Thyroid gland (tissue), 4 donors: ENCODE measurements at regions not wholly inside any gene's neighbourhood (a gene's known extent, or its start where the extent isn't known, plus 50 kb on each side); places are given as distances from the start of the nearest gene placed in this dataset.

Experiments used
- DNase-seq, 2 donors: peaks; one replicate each; pipeline ENCODE4 v3.0.0-alpha.2; 2019
- H3K27ac ChIP-seq, 3 donors: fragments of 200-600 bp; sonication (generic); 1 replicate in 2 of 3; 2 replicates in 1 of 3; pipeline ENCODE4 v1.5.1; 2016 to 2019; ENCODE audit warnings: mild to moderate bottlenecking in 1 of 3, moderate library complexity in 1 of 3
- H3K27me3 ChIP-seq: fragments of 200-600 bp; sonication (generic); one replicate; pipeline ENCODE4 v1.5.1; 2019
- H3K36me3 ChIP-seq, 2 donors: fragments of 200-600 bp; sonication (generic); one replicate each; pipeline ENCODE4 v1.5.1; 2016 to 2019
- H3K4me1 ChIP-seq, 2 donors: fragments of 200-600 bp; sonication (generic); one replicate each; pipeline ENCODE4 v1.5.1; 2017 to 2019
- H3K4me3 ChIP-seq, 3 donors: fragments of 200-600 bp; sonication (generic); replicated peaks in 1 of 3; 1 replicate in 2 of 3; 2 replicates in 1 of 3; pipeline ENCODE4 v1.5.1; 2016; ENCODE audit warnings: mild to moderate bottlenecking in 1 of 3
- H3K9me3 ChIP-seq: fragments of 200-600 bp; sonication (generic); one replicate; pipeline ENCODE4 v1.5.1; 2017
- POLR2A ChIP-seq, 2 donors: fragments of 450-650 bp; IDR thresholded peaks; one replicate each; pipeline ENCODE4 v1.6.1; 2017; ENCODE audit warnings: antibody characterized with exemption in 2 of 2, mild to moderate bottlenecking in 2 of 2, moderate library complexity in 1 of 2
- WGBS, 2 donors: methylation state at CpG; one replicate each; pipeline ENCODE4 v1.1.5; 2017; 5-methylcytosine and 5-hydroxymethylcytosine counted together
- intact Hi-C: fragments of 100-400 bp; cut with DNase I; formaldehyde crosslinking; loops from one replicate; pipeline ENCODE4 v1.15.1; 2023
- TF ChIP-seq, protein P1 (sequence below), 6 experiments: fragments of 200-600 bp in 3 of 6; fragments of 450-650 bp in 3 of 6; sonication (generic) in 3 of 6; IDR thresholded peaks; one replicate each; pipeline ENCODE4 v1.5.1; 2016 to 2019; ENCODE audit warnings: antibody characterized with exemption in 6 of 6, mild to moderate bottlenecking in 2 of 6, inconsistent platforms in 1 of 6, moderate library complexity in 1 of 6

DNA sequence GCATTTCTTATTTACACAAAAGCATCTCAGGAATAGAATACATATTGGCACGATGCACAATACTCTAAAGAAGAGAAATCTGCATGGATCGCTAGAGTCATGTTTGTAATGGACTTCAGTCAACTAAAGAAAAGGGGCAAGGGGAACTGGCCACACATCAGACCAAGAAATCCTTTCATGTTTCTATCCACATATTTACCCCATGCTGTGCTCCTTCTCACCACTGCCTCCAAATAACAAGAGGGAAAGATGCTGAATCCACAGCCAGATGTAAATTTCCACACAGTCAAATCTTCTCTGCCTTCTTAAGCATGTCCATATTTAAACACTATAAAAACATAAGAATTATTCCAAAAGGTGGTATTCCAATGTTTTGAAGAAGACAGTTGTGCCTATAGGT lies 67.6 kb downstream of the COX18 start:
- no peaks in the 10 kb centered on the region for H3K27me3 ChIP-seq
- no peaks in the 10 kb centered on the region for H3K36me3 ChIP-seq
- H3K4me3 ChIP-seq, result no peak overlapping the region
- no peaks in the 10 kb centered on the region for H3K9me3 ChIP-seq
- no peak overlapping the region for H3K27ac ChIP-seq
- H3K4me1 ChIP-seq, result no peaks in the 10 kb centered on the region
- intact Hi-C loops, result no loop called here
- WGBS, 2 donors, result 76 to 86% methylated on average over 2 of the region's 2 CpGs
- no peak for TF ChIP-seq POLR2A (IDR thresholded peaks at IDR 0.05)
- TF ChIP-seq, protein P1, sequence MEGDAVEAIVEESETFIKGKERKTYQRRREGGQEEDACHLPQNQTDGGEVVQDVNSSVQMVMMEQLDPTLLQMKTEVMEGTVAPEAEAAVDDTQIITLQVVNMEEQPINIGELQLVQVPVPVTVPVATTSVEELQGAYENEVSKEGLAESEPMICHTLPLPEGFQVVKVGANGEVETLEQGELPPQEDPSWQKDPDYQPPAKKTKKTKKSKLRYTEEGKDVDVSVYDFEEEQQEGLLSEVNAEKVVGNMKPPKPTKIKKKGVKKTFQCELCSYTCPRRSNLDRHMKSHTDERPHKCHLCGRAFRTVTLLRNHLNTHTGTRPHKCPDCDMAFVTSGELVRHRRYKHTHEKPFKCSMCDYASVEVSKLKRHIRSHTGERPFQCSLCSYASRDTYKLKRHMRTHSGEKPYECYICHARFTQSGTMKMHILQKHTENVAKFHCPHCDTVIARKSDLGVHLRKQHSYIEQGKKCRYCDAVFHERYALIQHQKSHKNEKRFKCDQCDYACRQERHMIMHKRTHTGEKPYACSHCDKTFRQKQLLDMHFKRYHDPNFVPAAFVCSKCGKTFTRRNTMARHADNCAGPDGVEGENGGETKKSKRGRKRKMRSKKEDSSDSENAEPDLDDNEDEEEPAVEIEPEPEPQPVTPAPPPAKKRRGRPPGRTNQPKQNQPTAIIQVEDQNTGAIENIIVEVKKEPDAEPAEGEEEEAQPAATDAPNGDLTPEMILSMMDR (IDR thresholded peaks at IDR 0.05), result no peak
- no peak for DNase-seq

DNA sequence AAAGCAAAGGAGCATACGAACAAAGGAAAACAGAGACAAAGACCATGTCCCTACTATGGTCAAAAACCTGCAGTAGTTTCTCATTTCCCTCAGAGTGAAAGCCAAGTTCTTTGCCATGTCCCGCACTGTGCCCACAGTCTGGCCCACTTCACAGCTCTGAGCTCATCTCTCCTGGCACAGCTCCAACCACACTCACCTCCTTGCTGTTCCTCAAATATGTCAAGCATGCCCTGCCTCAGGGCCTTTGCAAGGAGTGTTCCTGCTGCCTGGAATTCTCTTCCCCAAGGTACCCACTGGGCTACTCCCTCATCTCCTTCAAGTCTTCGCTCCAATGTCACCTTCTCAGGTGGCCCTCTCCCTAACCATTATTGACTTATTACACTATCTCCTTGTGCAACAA lies 72.1 kb downstream of the COX18 start:
- DNase-seq, result peak; percentile 40 to 55
- no peak overlapping the region for H3K27ac ChIP-seq
- intact Hi-C loops, result no loop called here
- H3K27me3 ChIP-seq, result no peaks in the 10 kb centered on the region
- H3K36me3 ChIP-seq, result no peaks in the 10 kb centered on the region
- TF ChIP-seq, protein P1 (IDR thresholded peaks at IDR 0.05), result no peak
- no peak for TF ChIP-seq POLR2A (IDR thresholded peaks at IDR 0.05)
- 74 to 82% methylated on average over 3 of the region's 3 CpGs for WGBS, 2 donors
- no peak overlapping the region for H3K4me3 ChIP-seq
- H3K4me1 ChIP-seq, result peaks cover 0 to 8% of the 10 kb centered on the region in 2 donors
- H3K9me3 ChIP-seq, result no peaks in the 10 kb centered on the region

DNA sequence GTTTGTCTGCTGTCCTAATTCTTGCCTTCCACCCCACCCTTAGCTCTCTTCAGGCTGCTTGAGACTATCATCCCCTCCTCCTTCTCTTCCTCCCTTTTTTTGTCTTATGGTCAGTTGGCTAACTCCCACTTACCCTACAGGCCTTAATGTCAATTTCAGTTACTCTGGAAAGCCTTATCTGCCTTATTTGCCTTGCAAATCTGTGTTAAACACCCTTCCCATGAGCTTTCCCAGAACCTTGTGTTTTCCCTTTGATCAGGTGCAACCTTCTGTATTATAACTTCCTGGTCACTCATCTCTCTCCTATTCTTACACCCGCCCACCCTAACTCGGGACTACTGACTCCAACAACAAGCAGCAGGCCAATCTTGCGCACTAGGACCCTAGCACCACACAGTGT lies 74.8 kb downstream of the COX18 start:
- DNase-seq, result no peak
- no peak overlapping the region for H3K27ac ChIP-seq
- 90 to 95% methylated on average over 3 of the region's 3 CpGs for WGBS, 2 donors
- TF ChIP-seq, protein P1 (IDR thresholded peaks at IDR 0.05), result no peak
- no peak for TF ChIP-seq POLR2A (IDR thresholded peaks at IDR 0.05)
- intact Hi-C loops, result no loop called here
- no peaks in the 10 kb centered on the region for H3K27me3 ChIP-seq
- no peaks in the 10 kb centered on the region for H3K9me3 ChIP-seq
- peaks cover 0 to 8% of the 10 kb centered on the region in 2 donors for H3K4me1 ChIP-seq
- H3K36me3 ChIP-seq, result no peaks in the 10 kb centered on the region
- no peak overlapping the region for H3K4me3 ChIP-seq

DNA sequence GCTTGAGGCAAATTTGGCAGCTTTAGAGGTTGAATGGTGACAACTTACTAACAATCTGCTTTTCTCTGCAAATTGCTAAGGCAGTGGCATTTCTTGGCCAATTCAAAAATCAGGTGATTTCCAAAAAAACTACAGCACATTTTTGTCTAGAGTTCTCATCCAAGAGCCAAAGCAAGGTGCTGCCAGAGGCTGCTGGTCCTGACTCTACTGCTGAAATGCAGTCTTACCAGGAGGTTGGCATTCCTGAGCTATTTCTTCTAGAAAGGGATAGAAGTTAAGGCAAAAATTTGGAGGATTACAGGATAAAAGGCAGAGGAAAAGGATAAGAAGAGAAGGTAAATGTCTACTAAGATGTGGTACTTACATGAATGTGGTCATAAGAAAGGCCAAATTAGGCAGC lies 75.6 kb downstream of the COX18 start:
- TF ChIP-seq, protein P1 (IDR thresholded peaks at IDR 0.05), result no peak
- TF ChIP-seq POLR2A (IDR thresholded peaks at IDR 0.05), result no peak
- DNase-seq, result peak in 1 of 2 donors; percentile 22
- Histone ChIP-seq H3K9me3 (no peaks in the 10 kb centered on the region), H3K27ac (no peak overlapping the region), H3K27me3 (no peaks in the 10 kb centered on the region), H3K4me1 (peaks cover 0 to 8% of the 10 kb centered on the region in 2 donors), H3K4me3 (no peak overlapping the region), H3K36me3 (no peaks in the 10 kb centered on the region)
- intact Hi-C loops, result no loop called here

DNA sequence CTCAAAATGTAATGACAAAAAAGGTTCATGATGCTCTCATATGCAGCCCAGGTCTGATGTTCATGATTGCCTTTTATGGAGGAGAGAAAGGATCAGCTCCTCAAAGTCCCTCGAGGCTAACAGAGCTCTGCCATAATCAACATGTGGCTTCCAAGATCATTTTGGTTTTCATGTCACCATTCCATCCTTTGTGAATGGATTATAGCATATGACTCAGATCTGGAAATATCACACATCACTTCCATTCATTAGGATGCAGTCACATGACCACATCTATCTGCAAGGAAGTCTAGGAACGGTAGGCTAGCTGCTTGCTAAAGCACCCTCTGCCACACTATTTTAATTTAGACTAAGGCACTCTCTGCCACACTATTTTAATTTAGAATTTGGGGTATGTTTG lies 77.6 kb downstream of the COX18 start:
- TF ChIP-seq, protein P1 (IDR thresholded peaks at IDR 0.05), result no peak
- TF ChIP-seq POLR2A (IDR thresholded peaks at IDR 0.05), result no peak
- DNase-seq, result no peak
- WGBS, 2 donors, result 75 to 77% methylated on average over 2 of the region's 2 CpGs
- no peaks in the 10 kb centered on the region for H3K36me3 ChIP-seq
- no peaks in the 10 kb centered on the region for H3K9me3 ChIP-seq
- H3K27ac ChIP-seq, result no peak overlapping the region
- intact Hi-C loops, result no loop called here
- H3K4me1 ChIP-seq, result peaks cover 0 to 8% of the 10 kb centered on the region in 2 donors
- H3K4me3 ChIP-seq, result no peak overlapping the region
- H3K27me3 ChIP-seq, result no peaks in the 10 kb centered on the region
